ENCODE measurements at regions not wholly inside any gene's neighbourhood (a gene's known extent, or its start where the extent isn't known, plus 50 kb on each side); places are given as distances from the start of the nearest gene placed in this dataset.

DNA sequence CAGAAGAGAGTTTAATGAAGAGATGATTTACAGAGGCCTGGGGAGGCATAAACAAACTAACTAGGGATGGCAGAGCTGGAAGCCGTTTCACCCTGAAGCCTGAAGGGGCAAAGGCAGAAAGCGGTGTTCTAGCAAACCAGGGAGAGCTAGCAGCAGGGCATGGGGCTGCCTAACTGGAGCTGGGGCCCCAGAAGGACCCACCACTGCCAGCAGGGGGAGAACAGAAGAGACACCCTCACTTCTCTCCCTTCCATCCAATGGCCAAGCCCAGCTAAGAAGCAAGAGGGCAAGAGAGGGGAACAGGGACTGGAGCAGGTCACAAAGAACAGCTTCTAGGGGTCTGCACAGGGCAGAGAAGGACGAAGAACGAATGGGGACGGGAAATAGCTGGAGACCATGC, 195.5 kb downstream of the KATNAL1 start:
- ChIA-PET POLR2A (interaction anchor here (1.3 kb wide), 1 partner anchor 262 kb away, joined by 6 read pairs; the partner anchor contains the start of gene UBL3), CTCF (interaction anchor here (0.8 to 8.6 kb wide), 15 partner anchors 7 to 605 kb away, joined by 3 to 193 read pairs (median 6); partner anchors contain the start of gene UBL3)
- H2AFZ ChIP-seq (ENCODE audit: low read depth): no peak overlapping the region
- no peak overlapping the region for H3K9ac ChIP-seq
- no peak for DNase-seq
- TF ChIP-seq, protein P1, sequence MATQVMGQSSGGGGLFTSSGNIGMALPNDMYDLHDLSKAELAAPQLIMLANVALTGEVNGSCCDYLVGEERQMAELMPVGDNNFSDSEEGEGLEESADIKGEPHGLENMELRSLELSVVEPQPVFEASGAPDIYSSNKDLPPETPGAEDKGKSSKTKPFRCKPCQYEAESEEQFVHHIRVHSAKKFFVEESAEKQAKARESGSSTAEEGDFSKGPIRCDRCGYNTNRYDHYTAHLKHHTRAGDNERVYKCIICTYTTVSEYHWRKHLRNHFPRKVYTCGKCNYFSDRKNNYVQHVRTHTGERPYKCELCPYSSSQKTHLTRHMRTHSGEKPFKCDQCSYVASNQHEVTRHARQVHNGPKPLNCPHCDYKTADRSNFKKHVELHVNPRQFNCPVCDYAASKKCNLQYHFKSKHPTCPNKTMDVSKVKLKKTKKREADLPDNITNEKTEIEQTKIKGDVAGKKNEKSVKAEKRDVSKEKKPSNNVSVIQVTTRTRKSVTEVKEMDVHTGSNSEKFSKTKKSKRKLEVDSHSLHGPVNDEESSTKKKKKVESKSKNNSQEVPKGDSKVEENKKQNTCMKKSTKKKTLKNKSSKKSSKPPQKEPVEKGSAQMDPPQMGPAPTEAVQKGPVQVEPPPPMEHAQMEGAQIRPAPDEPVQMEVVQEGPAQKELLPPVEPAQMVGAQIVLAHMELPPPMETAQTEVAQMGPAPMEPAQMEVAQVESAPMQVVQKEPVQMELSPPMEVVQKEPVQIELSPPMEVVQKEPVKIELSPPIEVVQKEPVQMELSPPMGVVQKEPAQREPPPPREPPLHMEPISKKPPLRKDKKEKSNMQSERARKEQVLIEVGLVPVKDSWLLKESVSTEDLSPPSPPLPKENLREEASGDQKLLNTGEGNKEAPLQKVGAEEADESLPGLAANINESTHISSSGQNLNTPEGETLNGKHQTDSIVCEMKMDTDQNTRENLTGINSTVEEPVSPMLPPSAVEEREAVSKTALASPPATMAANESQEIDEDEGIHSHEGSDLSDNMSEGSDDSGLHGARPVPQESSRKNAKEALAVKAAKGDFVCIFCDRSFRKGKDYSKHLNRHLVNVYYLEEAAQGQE (IDR thresholded peaks at IDR 0.05; ENCODE audit: low read depth, low read length): no peak
- TF ChIP-seq, protein P2, sequence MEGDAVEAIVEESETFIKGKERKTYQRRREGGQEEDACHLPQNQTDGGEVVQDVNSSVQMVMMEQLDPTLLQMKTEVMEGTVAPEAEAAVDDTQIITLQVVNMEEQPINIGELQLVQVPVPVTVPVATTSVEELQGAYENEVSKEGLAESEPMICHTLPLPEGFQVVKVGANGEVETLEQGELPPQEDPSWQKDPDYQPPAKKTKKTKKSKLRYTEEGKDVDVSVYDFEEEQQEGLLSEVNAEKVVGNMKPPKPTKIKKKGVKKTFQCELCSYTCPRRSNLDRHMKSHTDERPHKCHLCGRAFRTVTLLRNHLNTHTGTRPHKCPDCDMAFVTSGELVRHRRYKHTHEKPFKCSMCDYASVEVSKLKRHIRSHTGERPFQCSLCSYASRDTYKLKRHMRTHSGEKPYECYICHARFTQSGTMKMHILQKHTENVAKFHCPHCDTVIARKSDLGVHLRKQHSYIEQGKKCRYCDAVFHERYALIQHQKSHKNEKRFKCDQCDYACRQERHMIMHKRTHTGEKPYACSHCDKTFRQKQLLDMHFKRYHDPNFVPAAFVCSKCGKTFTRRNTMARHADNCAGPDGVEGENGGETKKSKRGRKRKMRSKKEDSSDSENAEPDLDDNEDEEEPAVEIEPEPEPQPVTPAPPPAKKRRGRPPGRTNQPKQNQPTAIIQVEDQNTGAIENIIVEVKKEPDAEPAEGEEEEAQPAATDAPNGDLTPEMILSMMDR (IDR thresholded peaks at IDR 0.05): peak; percentile 33; the same call in 1 of the 2 replicates
- H3K4me3 ChIP-seq (ENCODE audit: low read depth in 2 of 2, low read length in 1 of 2): no peak overlapping the region
- H4K20me1 ChIP-seq (ENCODE audit: insufficient read depth): no peaks in the 10 kb centered on the region
- no peaks in the 10 kb centered on the region for H3K9me2 ChIP-seq
- H3K36me3 ChIP-seq (replicated peaks in 1 of 2; ENCODE audit: control insufficient read depth in 1 of 2, insufficient read depth in 2 of 2, low read length in 1 of 2): no peaks in the 10 kb centered on the region
- no peaks in the 10 kb centered on the region for H3K9me3 ChIP-seq
- no peaks in the 10 kb centered on the region for H3K27me3 ChIP-seq (ENCODE audit: insufficient read depth)
- H3K4me1 ChIP-seq (ENCODE audit: control insufficient read depth in 1 of 2, insufficient read depth in 2 of 2, low read depth in 1 of 2, low read length in 1 of 2): peaks cover 0 to 31% of the 10 kb centered on the region in 2 experiments; a peak in 2 of 4 replicates
- 90% methylated on average over 5 of the region's 5 CpGs for WGBS (ENCODE audit: low lambda C conversion rate)
- no peak overlapping the region for H3K4me2 ChIP-seq
- H3F3A ChIP-seq (replicated peaks; ENCODE audit: insufficient read depth): no peaks in the 10 kb centered on the region
- H3K27ac ChIP-seq (ENCODE audit: low read depth in 2 of 2, low read length in 1 of 2): no peak overlapping the region
- no peaks in the 10 kb centered on the region for H3K79me2 ChIP-seq (ENCODE audit: insufficient read depth)

DNA sequence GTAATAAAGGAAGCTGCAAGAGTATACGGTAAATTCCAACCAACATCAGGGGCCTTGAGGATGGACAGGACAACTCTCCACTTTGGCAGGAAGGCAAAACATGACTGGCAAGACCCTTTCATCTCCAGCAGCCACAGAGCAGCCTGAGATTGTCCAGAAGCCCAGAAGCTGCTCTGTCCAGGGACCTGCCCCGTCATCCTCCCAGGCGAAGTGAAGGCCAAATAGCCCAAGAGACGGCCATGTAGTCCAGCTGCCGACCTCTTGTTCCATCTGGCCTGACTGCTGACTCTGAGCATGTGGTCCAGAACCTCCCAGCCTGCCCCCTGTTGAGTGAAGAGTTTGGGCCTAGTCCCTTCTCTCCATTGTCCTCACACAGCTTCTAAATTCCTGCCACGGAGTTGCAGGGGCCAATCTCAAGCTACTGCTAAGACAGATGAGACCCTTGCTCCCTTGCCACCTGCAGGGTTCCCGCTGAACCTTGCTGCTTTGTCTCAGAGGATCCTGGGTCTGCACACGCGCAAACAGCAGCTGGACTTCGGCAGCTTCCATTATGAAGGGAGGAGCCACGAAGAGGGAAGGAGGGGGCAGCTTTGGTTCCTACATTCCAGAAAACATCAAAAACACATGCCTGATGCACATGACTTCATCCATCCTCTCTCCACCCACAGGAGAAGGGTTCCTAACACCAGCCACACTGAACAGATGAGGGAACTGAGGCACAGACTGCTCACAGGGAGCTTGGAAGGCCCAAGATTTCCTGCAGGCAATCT, 196.9 kb downstream of the KATNAL1 start:
- Histone ChIP-seq H3K9ac (no peak overlapping the region), H3K4me1 (ENCODE audit: control insufficient read depth in 1 of 2, insufficient read depth in 2 of 2, low read depth in 1 of 2, low read length in 1 of 2) (peaks cover 0 to 31% of the 10 kb centered on the region in 2 experiments; a peak in 2 of 4 replicates), H3K9me2 (no peaks in the 10 kb centered on the region), H3K36me3 (replicated peaks in 1 of 2; ENCODE audit: control insufficient read depth in 1 of 2, insufficient read depth in 2 of 2, low read length in 1 of 2) (no peaks in the 10 kb centered on the region), H2AFZ (ENCODE audit: low read depth) (no peak overlapping the region), H4K20me1 (ENCODE audit: insufficient read depth) (no peaks in the 10 kb centered on the region), H3K9me3 (no peaks in the 10 kb centered on the region), H3K4me2 (no peak overlapping the region), H3K79me2 (ENCODE audit: insufficient read depth) (no peaks in the 10 kb centered on the region), H3K4me3 (ENCODE audit: low read depth in 2 of 2, low read length in 1 of 2) (no peak overlapping the region), H3F3A (replicated peaks; ENCODE audit: insufficient read depth) (no peaks in the 10 kb centered on the region), H3K27ac (ENCODE audit: low read depth in 2 of 2, low read length in 1 of 2) (no peak overlapping the region), H3K27me3 (ENCODE audit: insufficient read depth) (no peaks in the 10 kb centered on the region)
- no peak for DNase-seq
- CTCF ChIA-PET: interaction anchor here (0.9 to 8.6 kb wide), 5 partner anchors 21 to 603 kb away, joined by 5 to 193 read pairs (median 42); partner anchors contain the start of gene UBL3
- POLR2A ChIA-PET: no interaction called here
- TF ChIP-seq FOSL2 (IDR thresholded peaks at IDR 0.05; ENCODE audit: borderline replicate concordance, low read depth) (no peak), TAF1 (IDR thresholded peaks at IDR 0.05; ENCODE audit: borderline replicate concordance, low read depth, low read length) (no peak), EP300 (IDR thresholded peaks at IDR 0.05; ENCODE audit: borderline replicate concordance in 1 of 2, low read depth in 1 of 2, low read length in 1 of 2) (no peak), ELF1 (IDR thresholded peaks at IDR 0.05) (no peak), JUND (IDR thresholded peaks at IDR 0.05) (no peak), RXRA (IDR thresholded peaks at IDR 0.05; ENCODE audit: borderline replicate concordance, low read depth) (no peak), TCF12 (IDR thresholded peaks at IDR 0.05) (no peak), SIN3A (IDR thresholded peaks at IDR 0.05; ENCODE audit: borderline replicate concordance, low read depth, low read length) (no peak), GABPA (IDR thresholded peaks at IDR 0.05; ENCODE audit: low read depth) (no peak), SMC3 (IDR thresholded peaks at IDR 0.05; ENCODE audit: low read depth, low read length) (no peak), MXI1 (IDR thresholded peaks at IDR 0.05; ENCODE audit: low read depth, low read length) (no peak), FOXJ3 (CRISPR knock-in tag; IDR thresholded peaks at IDR 0.05) (no peak), EZH2phosphoT487 (IDR thresholded peaks at IDR 0.05; ENCODE audit: borderline replicate concordance, low read depth) (no peak), CHD2 (IDR thresholded peaks at IDR 0.05; ENCODE audit: low read length, partially characterized antibody) (no peak), YY1 (IDR thresholded peaks at IDR 0.05; ENCODE audit: low read depth) (no peak), NFIC (IDR thresholded peaks at IDR 0.05; ENCODE audit: borderline replicate concordance) (no peak)
- TF ChIP-seq, protein P3, sequence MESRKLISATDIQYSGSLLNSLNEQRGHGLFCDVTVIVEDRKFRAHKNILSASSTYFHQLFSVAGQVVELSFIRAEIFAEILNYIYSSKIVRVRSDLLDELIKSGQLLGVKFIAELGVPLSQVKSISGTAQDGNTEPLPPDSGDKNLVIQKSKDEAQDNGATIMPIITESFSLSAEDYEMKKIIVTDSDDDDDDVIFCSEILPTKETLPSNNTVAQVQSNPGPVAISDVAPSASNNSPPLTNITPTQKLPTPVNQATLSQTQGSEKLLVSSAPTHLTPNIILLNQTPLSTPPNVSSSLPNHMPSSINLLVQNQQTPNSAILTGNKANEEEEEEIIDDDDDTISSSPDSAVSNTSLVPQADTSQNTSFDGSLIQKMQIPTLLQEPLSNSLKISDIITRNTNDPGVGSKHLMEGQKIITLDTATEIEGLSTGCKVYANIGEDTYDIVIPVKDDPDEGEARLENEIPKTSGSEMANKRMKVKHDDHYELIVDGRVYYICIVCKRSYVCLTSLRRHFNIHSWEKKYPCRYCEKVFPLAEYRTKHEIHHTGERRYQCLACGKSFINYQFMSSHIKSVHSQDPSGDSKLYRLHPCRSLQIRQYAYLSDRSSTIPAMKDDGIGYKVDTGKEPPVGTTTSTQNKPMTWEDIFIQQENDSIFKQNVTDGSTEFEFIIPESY (IDR thresholded peaks at IDR 0.05; ENCODE audit: borderline replicate concordance, low read depth): no peak
- WGBS (ENCODE audit: low lambda C conversion rate): 86% methylated on average over 11 of the region's 11 CpGs

Data from SK-N-SH (cell line).